HG03469 (cell line): ENCODE measurements at regions not wholly inside any gene's neighbourhood (a gene's known extent, or its start where the extent isn't known, plus 50 kb on each side); places are given as distances from the start of the nearest gene placed in this dataset.
"Not testable (repeated sequence)": the region's sequence is repeated elsewhere in the genome, so short reads cannot be mapped to it uniquely, and the experiment has no call there.

Source experiments
- ATAC-seq: cut with Tn5 transposase; IDR thresholded peaks from one replicate; pipeline ENCODE4 v1.9.1; 2021; ENCODE audit warnings: mild to moderate bottlenecking, moderate library complexity, moderate number of reproducible peaks; ENCODE audit not compliant: unreplicated experiment

- no peak for ATAC-seq
Observed at GRCh38 chr4:129972257-129972656, 876.3 kb downstream of the C4orf33 start.

GRCh38 chr4:129974730-129975129 lies 878.8 kb downstream of the C4orf33 start:
- ATAC-seq = no peak

GRCh38 chr4:129978315-129978714 lies 882.4 kb downstream of the C4orf33 start:
- ATAC-seq = no peak

GRCh38 chr4:129988957-129989356 lies 893.0 kb downstream of the C4orf33 start:
- no peak for ATAC-seq

- ATAC-seq = peak; percentile 59
Observed at GRCh38 chr4:129994715-129995114, 898.8 kb downstream of the C4orf33 start.

GRCh38 chr4:129998436-129999150 lies 902.6 kb downstream of the C4orf33 start:
- ATAC-seq = no peak

- no peak for ATAC-seq
Observed at GRCh38 chr4:129999156-129999555, 903.2 kb downstream of the C4orf33 start.

GRCh38 chr4:130008461-130008860 lies 912.5 kb downstream of the C4orf33 start:
- no peak for ATAC-seq

GRCh38 chr4:130012806-130013205 lies 916.9 kb downstream of the C4orf33 start:
- ATAC-seq = not testable (repeated sequence)

- no peak for ATAC-seq
Observed at GRCh38 chr4:130021706-130022105, 925.8 kb downstream of the C4orf33 start.

- no peak for ATAC-seq
Observed at GRCh38 chr4:130023088-130023487, 927.1 kb downstream of the C4orf33 start.

- ATAC-seq = no peak
Observed at GRCh38 chr4:130025701-130026100, 929.7 kb downstream of the C4orf33 start.

GRCh38 chr4:130026185-130026584 lies 930.2 kb downstream of the C4orf33 start:
- ATAC-seq = no peak

GRCh38 chr4:130027973-130028372 lies 932.0 kb downstream of the C4orf33 start:
- no peak for ATAC-seq

GRCh38 chr4:130028552-130028951 lies 932.6 kb downstream of the C4orf33 start:
- peak; percentile 93 for ATAC-seq

- ATAC-seq = no peak
Observed at GRCh38 chr4:130029442-130029841, 933.5 kb downstream of the C4orf33 start.

GRCh38 chr4:130031858-130032257 lies 935.9 kb downstream of the C4orf33 start:
- ATAC-seq = no peak

- not testable (repeated sequence) for ATAC-seq
Observed at GRCh38 chr4:130033657-130034056, 937.7 kb downstream of the C4orf33 start.

GRCh38 chr4:130034876-130035275 lies 938.9 kb downstream of the C4orf33 start:
- no peak for ATAC-seq

GRCh38 chr4:130035391-130035790 lies 939.4 kb downstream of the C4orf33 start:
- no peak for ATAC-seq

GRCh38 chr4:130037866-130038265 lies 941.9 kb downstream of the C4orf33 start:
- ATAC-seq = not testable (repeated sequence)

GRCh38 chr4:130038540-130038939 lies 942.6 kb downstream of the C4orf33 start:
- not testable (repeated sequence) for ATAC-seq

GRCh38 chr4:130043732-130044160 lies 947.8 kb downstream of the C4orf33 start:
- ATAC-seq = no peak
